Neural progenitor cell (in vitro differentiated cells): ENCODE measurements at regions not wholly inside any gene's neighbourhood (a gene's known extent, or its start where the extent isn't known, plus 50 kb on each side); places are given as distances from the start of the nearest gene placed in this dataset.

ENCODE experiments used
- EZH2 ChIP-seq: fragments of 200-600 bp; sonication (generic); IDR thresholded peaks from 2 replicates; pipeline ENCODE4 v1.6.1; 2017; ENCODE audit warnings: antibody characterized with exemption, mild to moderate bottlenecking, moderate library complexity
- EZH2phosphoT487 ChIP-seq: fragments of 200-600 bp; sonication (generic); IDR thresholded peaks from 2 replicates; pipeline ENCODE4 v1.6.1; 2017; ENCODE audit warnings: antibody characterized with exemption
- TF ChIP-seq, protein P1 (sequence below): fragments of 200-600 bp; sonication (generic); IDR thresholded peaks from 2 replicates; pipeline ENCODE4 v1.5.1; 2017; ENCODE audit warnings: antibody characterized with exemption, mild to moderate bottlenecking

DNA sequence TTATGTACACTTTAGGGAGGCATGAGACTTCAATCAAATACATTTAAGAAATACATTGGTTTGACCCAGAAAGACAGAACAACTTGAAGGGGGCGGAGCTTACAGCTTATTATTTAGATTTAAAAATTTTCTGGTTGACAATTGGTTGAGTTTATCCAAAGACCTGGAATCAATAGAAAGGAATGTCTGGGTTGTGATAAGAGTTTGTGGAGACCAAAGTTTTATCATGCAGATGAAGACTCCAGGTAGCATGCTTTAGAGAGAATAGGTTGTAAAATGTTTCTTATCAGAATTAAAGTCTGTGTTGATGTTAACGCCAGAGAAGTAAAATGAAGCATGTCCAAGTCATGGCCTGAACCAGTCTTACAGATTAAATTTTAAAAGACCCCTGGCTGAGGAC, 757.8 kb upstream of the ADGRB3 start:
- TF ChIP-seq, protein P1, sequence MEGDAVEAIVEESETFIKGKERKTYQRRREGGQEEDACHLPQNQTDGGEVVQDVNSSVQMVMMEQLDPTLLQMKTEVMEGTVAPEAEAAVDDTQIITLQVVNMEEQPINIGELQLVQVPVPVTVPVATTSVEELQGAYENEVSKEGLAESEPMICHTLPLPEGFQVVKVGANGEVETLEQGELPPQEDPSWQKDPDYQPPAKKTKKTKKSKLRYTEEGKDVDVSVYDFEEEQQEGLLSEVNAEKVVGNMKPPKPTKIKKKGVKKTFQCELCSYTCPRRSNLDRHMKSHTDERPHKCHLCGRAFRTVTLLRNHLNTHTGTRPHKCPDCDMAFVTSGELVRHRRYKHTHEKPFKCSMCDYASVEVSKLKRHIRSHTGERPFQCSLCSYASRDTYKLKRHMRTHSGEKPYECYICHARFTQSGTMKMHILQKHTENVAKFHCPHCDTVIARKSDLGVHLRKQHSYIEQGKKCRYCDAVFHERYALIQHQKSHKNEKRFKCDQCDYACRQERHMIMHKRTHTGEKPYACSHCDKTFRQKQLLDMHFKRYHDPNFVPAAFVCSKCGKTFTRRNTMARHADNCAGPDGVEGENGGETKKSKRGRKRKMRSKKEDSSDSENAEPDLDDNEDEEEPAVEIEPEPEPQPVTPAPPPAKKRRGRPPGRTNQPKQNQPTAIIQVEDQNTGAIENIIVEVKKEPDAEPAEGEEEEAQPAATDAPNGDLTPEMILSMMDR, result no peak
- no peak for TF ChIP-seq EZH2
- TF ChIP-seq EZH2phosphoT487, result no peak
